ENCODE measurements at regions not wholly inside any gene's neighbourhood (a gene's known extent, or its start where the extent isn't known, plus 50 kb on each side); places are given as distances from the start of the nearest gene placed in this dataset.

GRCh38 chr17:52823155-52823554 is 664.6 kb upstream of the CA10 start:
- TF ChIP-seq, protein P1, sequence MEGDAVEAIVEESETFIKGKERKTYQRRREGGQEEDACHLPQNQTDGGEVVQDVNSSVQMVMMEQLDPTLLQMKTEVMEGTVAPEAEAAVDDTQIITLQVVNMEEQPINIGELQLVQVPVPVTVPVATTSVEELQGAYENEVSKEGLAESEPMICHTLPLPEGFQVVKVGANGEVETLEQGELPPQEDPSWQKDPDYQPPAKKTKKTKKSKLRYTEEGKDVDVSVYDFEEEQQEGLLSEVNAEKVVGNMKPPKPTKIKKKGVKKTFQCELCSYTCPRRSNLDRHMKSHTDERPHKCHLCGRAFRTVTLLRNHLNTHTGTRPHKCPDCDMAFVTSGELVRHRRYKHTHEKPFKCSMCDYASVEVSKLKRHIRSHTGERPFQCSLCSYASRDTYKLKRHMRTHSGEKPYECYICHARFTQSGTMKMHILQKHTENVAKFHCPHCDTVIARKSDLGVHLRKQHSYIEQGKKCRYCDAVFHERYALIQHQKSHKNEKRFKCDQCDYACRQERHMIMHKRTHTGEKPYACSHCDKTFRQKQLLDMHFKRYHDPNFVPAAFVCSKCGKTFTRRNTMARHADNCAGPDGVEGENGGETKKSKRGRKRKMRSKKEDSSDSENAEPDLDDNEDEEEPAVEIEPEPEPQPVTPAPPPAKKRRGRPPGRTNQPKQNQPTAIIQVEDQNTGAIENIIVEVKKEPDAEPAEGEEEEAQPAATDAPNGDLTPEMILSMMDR (IDR thresholded peaks at IDR 0.05 in 4 of 5, conservative IDR thresholded peaks at IDR 0.05 in 1 of 5): no peak
- no peak for TF ChIP-seq POLR2A (IDR thresholded peaks at IDR 0.05)
